WTC11 (cell line): ENCODE measurements at regions not wholly inside any gene's neighbourhood (a gene's known extent, or its start where the extent isn't known, plus 50 kb on each side); places are given as distances from the start of the nearest gene placed in this dataset.

Source experiments
- ATAC-seq: fragments of 200-7000 bp; cut with Tn5 transposase; 2 replicates; pipeline ENCODE4 v1.10.0; 2021; ENCODE audit warnings: mild to moderate bottlenecking, moderate library complexity
- CTCF ChIA-PET: fragments of 300-600 bp; sonication (Branson Sonifier 250); formaldehyde crosslinking; loops from one replicate; lab custom pipeline; 2021; ENCODE audit warnings: antibody characterized with exemption; lab: Charles Lee
- POLR2A ChIA-PET: fragments of 350-600 bp; sonication (Branson Sonifier 250); formaldehyde crosslinking; loops from one replicate; lab custom pipeline; 2021; ENCODE audit warnings: antibody characterized with exemption; lab: Charles Lee
- DNase-seq: peaks from one replicate; pipeline ENCODE4 v3.0.0; 2021; ENCODE audit warnings: low spot score
- H3K27ac Mint-ChIP-seq: 2 replicates; pipeline ENCODE4 v1.8.0; 2021; ENCODE audit warnings: mixed read lengths
- H3K27me3 Mint-ChIP-seq: 2 replicates; pipeline ENCODE4 v1.8.0; 2021; ENCODE audit warnings: low read depth, mild to moderate bottlenecking, moderate library complexity, mixed read lengths
- H3K36me3 Mint-ChIP-seq: 2 replicates; pipeline ENCODE4 v1.8.0; 2021; ENCODE audit warnings: mixed read lengths
- H3K4me1 Mint-ChIP-seq: 2 replicates; pipeline ENCODE4 v1.8.0; 2022; ENCODE audit warnings: mixed read lengths
- H3K4me3 Mint-ChIP-seq: 2 replicates; pipeline ENCODE4 v1.8.0; 2021; ENCODE audit warnings: mild to moderate bottlenecking, moderate library complexity, mixed read lengths
- H3K9me3 Mint-ChIP-seq: 2 replicates; pipeline ENCODE4 v1.8.0; 2021; ENCODE audit warnings: mixed read lengths
- CREB1 ChIP-seq: sonication (generic); formaldehyde crosslinking; IDR thresholded peaks from 2 replicates; pipeline ENCODE4 v1.8.0; 2023; ENCODE audit warnings: mild to moderate bottlenecking, missing genetic modification reagents
- ERG ChIP-seq: fragments of 250-450 bp; sonication (Bioruptor Pico); IDR thresholded peaks from 2 replicates; pipeline ENCODE4 v1.8.0; 2021; ENCODE audit warnings: mild to moderate bottlenecking
- ETV6 ChIP-seq: sonication (generic); formaldehyde crosslinking; IDR thresholded peaks from 2 replicates; pipeline ENCODE4 v1.8.1; 2022; ENCODE audit warnings: mild to moderate bottlenecking, missing genetic modification reagents
- FOXJ3 ChIP-seq: sonication (generic); formaldehyde crosslinking; IDR thresholded peaks from 2 replicates; pipeline ENCODE4 v1.9.0; 2021; ENCODE audit warnings: missing genetic modification reagents, mild to moderate bottlenecking, borderline replicate concordance
- IRF1 ChIP-seq: sonication (generic); formaldehyde crosslinking; IDR thresholded peaks from 2 replicates; pipeline ENCODE4 v1.8.0; 2023; ENCODE audit warnings: missing genetic modification reagents
- JAZF1 ChIP-seq: fragments of 250-450 bp; sonication (Bioruptor Pico); IDR thresholded peaks from 2 replicates; pipeline ENCODE4 v1.9.0; 2021; ENCODE audit warnings: moderate library complexity, mild to moderate bottlenecking, inconsistent platforms
- MYBL2 ChIP-seq: sonication (generic); formaldehyde crosslinking; IDR thresholded peaks from 2 replicates; pipeline ENCODE4 v1.8.1; 2023; ENCODE audit warnings: mild to moderate bottlenecking, moderate library complexity, missing genetic modification reagents
- NR2C2 ChIP-seq: sonication (generic); formaldehyde crosslinking; IDR thresholded peaks from 2 replicates; pipeline ENCODE4 v1.8.0; 2022; ENCODE audit warnings: mild to moderate bottlenecking, missing genetic modification reagents
- SOX15 ChIP-seq: fragments of 250-450 bp; sonication (Bioruptor Pico); IDR thresholded peaks from 2 replicates; pipeline ENCODE4 v1.9.0; 2021; ENCODE audit warnings: mild to moderate bottlenecking
- STAT6 ChIP-seq: sonication (generic); formaldehyde crosslinking; conservative IDR thresholded peaks from 2 replicates; pipeline ENCODE4 v1.8.1; 2023; ENCODE audit warnings: mild to moderate bottlenecking, low read depth, missing genetic modification reagents, moderate library complexity
- USF2 ChIP-seq: sonication (generic); formaldehyde crosslinking; IDR thresholded peaks from 2 replicates; pipeline ENCODE4 v1.8.1; 2023; ENCODE audit warnings: mild to moderate bottlenecking, missing genetic modification reagents, moderate library complexity
- ZNF138 ChIP-seq: sonication (generic); formaldehyde crosslinking; conservative IDR thresholded peaks from 2 replicates; pipeline ENCODE4 v1.8.1; 2022; ENCODE audit warnings: mild to moderate bottlenecking, moderate library complexity, missing genetic modification reagents
- TF ChIP-seq, protein P1 (sequence below): sonication (generic); formaldehyde crosslinking; IDR thresholded peaks from 2 replicates; pipeline ENCODE4 v1.8.1; 2022; ENCODE audit warnings: mild to moderate bottlenecking, missing genetic modification reagents, moderate library complexity, borderline replicate concordance
- TF ChIP-seq, protein P2 (sequence below): fragments of 250-450 bp; sonication (Bioruptor Pico); IDR thresholded peaks from 2 replicates; pipeline ENCODE4 v1.9.0; 2021; ENCODE audit warnings: mild to moderate bottlenecking
- TF ChIP-seq, protein P3 (sequence below): sonication (generic); formaldehyde crosslinking; IDR thresholded peaks from 2 replicates; pipeline ENCODE4 v1.8.1; 2023; ENCODE audit warnings: mild to moderate bottlenecking, missing genetic modification reagents, borderline replicate concordance
- TF ChIP-seq, protein P4 (sequence below): sonication (generic); formaldehyde crosslinking; IDR thresholded peaks from 2 replicates; pipeline ENCODE4 v1.8.1; 2022; ENCODE audit warnings: low read depth, missing genetic modification reagents, borderline replicate concordance

DNA sequence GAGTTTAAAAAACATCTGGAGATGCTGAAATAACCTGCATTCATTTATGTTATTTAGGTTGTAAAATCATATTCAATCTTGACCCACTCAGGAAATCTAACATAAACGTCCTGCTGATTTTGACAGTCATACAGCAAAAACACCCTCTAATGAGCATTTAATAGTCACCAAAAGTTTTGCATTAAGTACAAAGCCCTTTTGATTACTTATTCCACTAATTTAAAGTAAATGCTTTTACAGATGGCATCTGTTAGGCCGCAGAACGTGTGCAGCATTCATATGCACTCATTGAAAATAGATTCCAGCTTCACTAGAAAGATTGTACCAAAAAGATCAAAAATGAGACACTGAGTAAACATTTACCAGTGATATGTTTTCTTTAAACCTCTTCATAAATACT lies 1295.1 kb downstream of the EFNB2 start (continued):
- no peak for TF ChIP-seq USF2 (CRISPR knock-in tag)

DNA sequence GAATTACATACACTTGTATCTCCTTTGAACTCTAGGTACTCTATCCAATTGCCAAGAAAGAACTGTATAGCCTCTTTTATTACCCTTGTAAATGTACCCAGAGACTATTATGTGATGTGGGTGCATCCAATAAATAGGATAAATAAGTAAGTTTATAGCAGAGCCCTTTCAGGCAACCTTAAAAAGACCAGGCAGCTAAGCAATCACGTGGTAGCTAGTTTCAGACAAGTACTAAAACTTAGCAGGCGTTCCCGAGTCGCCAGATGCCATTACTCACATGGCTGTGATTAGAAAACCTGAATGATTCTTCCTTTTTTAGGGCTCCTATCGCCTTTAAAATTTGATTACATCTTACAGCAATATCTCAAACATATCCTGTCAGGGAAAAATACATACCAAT lies 1303.0 kb downstream of the EFNB2 start:
- POLR2A ChIA-PET, result no interaction called here
- CTCF ChIA-PET, result no interaction called here
- H3K9me3 Mint-ChIP-seq, result peaks cover 22% of the 10 kb centered on the region
- no peak for DNase-seq
- H3K27me3 Mint-ChIP-seq, result no peaks in the 10 kb centered on the region
- H3K4me1 Mint-ChIP-seq, result no peaks in the 10 kb centered on the region
- no peak for ATAC-seq
- H3K36me3 Mint-ChIP-seq, result peaks cover 2% of the 10 kb centered on the region; the same call in 1 of the 2 replicates
- TF ChIP-seq, protein P1, sequence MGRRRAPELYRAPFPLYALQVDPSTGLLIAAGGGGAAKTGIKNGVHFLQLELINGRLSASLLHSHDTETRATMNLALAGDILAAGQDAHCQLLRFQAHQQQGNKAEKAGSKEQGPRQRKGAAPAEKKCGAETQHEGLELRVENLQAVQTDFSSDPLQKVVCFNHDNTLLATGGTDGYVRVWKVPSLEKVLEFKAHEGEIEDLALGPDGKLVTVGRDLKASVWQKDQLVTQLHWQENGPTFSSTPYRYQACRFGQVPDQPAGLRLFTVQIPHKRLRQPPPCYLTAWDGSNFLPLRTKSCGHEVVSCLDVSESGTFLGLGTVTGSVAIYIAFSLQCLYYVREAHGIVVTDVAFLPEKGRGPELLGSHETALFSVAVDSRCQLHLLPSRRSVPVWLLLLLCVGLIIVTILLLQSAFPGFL (CRISPR knock-in tag), result no peak
- TF ChIP-seq IRF1 (CRISPR knock-in tag) (no peak), NR2C2 (CRISPR knock-in tag) (no peak), JAZF1 (CRISPR knock-in tag) (no peak), CREB1 (CRISPR knock-in tag) (no peak), FOXJ3 (CRISPR knock-in tag) (no peak), ERG (no peak)
- no peak overlapping the region for H3K27ac Mint-ChIP-seq
- no peak overlapping the region for H3K4me3 Mint-ChIP-seq

DNA sequence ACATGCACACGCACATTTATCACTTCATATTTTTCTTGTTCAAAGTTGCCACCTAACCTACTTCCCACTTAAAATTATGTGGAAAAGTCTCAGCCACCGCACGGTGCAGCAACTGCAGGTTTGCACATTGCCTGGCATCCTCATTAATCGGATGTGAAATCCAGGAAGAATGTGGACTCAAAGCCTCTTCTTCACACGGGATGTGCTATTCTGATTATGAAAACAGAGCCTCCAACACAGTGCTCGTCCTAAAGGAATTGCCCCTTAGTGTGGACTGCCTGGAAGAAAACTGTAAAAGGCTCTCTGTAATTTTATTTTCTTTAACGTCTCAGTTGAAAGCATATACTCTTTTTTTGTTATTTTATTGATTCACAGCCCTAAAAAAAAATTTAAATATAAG lies 1303.5 kb downstream of the EFNB2 start:
- ChIA-PET CTCF (no interaction called here), POLR2A (no interaction called here)
- H3K4me1 Mint-ChIP-seq, result no peaks in the 10 kb centered on the region
- TF ChIP-seq STAT6 (no peak), SOX15 (CRISPR knock-in tag) (no peak), CREB1 (CRISPR knock-in tag) (no peak), ETV6 (CRISPR knock-in tag) (no peak), ZNF138 (CRISPR knock-in tag) (no peak), FOXJ3 (CRISPR knock-in tag) (no peak)
- TF ChIP-seq, protein P2, sequence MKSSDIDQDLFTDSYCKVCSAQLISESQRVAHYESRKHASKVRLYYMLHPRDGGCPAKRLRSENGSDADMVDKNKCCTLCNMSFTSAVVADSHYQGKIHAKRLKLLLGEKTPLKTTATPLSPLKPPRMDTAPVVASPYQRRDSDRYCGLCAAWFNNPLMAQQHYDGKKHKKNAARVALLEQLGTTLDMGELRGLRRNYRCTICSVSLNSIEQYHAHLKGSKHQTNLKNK (CRISPR knock-in tag), result no peak
- H3K9me3 Mint-ChIP-seq, result peaks cover 22% of the 10 kb centered on the region
- H3K27ac Mint-ChIP-seq, result no peak overlapping the region
- ATAC-seq (no peak), DNase-seq (no peak)
- peaks cover 2% of the 10 kb centered on the region; the same call in 1 of the 2 replicates for H3K36me3 Mint-ChIP-seq
- no peaks in the 10 kb centered on the region for H3K27me3 Mint-ChIP-seq
- H3K4me3 Mint-ChIP-seq, result no peak overlapping the region

DNA sequence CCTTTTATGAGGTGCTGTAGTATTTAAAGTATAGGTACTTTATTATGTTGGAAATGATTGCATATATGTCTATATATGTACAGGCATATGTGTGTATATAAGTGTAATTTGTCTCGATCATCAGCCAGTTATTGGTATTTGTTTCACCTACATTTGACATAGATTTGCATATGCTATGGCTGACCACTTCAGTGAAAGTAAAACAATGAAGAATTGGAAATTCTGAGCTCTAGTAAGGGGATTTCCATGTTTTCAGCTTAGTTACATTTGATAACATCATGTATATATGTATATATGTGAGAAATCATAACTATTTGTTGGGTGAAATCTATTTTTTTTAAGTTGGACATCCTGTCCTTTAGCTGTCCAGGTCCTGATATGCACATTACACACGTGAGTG lies 1303.9 kb downstream of the EFNB2 start:
- no peak overlapping the region for H3K4me3 Mint-ChIP-seq
- H3K9me3 Mint-ChIP-seq, result peaks cover 22% of the 10 kb centered on the region
- ATAC-seq (no peak), DNase-seq (no peak)
- H3K27me3 Mint-ChIP-seq, result no peaks in the 10 kb centered on the region
- H3K36me3 Mint-ChIP-seq, result peaks cover 2% of the 10 kb centered on the region; the same call in 1 of the 2 replicates
- TF ChIP-seq, protein P3, sequence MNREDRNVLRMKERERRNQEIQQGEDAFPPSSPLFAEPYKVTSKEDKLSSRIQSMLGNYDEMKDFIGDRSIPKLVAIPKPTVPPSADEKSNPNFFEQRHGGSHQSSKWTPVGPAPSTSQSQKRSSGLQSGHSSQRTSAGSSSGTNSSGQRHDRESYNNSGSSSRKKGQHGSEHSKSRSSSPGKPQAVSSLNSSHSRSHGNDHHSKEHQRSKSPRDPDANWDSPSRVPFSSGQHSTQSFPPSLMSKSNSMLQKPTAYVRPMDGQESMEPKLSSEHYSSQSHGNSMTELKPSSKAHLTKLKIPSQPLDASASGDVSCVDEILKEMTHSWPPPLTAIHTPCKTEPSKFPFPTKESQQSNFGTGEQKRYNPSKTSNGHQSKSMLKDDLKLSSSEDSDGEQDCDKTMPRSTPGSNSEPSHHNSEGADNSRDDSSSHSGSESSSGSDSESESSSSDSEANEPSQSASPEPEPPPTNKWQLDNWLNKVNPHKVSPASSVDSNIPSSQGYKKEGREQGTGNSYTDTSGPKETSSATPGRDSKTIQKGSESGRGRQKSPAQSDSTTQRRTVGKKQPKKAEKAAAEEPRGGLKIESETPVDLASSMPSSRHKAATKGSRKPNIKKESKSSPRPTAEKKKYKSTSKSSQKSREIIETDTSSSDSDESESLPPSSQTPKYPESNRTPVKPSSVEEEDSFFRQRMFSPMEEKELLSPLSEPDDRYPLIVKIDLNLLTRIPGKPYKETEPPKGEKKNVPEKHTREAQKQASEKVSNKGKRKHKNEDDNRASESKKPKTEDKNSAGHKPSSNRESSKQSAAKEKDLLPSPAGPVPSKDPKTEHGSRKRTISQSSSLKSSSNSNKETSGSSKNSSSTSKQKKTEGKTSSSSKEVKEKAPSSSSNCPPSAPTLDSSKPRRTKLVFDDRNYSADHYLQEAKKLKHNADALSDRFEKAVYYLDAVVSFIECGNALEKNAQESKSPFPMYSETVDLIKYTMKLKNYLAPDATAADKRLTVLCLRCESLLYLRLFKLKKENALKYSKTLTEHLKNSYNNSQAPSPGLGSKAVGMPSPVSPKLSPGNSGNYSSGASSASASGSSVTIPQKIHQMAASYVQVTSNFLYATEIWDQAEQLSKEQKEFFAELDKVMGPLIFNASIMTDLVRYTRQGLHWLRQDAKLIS (CRISPR knock-in tag), result no peak
- TF ChIP-seq MYBL2, result no peak
- TF ChIP-seq, protein P4, sequence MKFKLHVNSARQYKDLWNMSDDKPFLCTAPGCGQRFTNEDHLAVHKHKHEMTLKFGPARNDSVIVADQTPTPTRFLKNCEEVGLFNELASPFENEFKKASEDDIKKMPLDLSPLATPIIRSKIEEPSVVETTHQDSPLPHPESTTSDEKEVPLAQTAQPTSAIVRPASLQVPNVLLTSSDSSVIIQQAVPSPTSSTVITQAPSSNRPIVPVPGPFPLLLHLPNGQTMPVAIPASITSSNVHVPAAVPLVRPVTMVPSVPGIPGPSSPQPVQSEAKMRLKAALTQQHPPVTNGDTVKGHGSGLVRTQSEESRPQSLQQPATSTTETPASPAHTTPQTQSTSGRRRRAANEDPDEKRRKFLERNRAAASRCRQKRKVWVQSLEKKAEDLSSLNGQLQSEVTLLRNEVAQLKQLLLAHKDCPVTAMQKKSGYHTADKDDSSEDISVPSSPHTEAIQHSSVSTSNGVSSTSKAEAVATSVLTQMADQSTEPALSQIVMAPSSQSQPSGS, result no peak
- TF ChIP-seq, protein P1 (CRISPR knock-in tag), result no peak
- no peaks in the 10 kb centered on the region for H3K4me1 Mint-ChIP-seq
- CTCF ChIA-PET, result no interaction called here
- H3K27ac Mint-ChIP-seq, result no peak overlapping the region
- POLR2A ChIA-PET, result no interaction called here
